Brain microvascular endothelial cell (primary cell): ENCODE measurements at regions not wholly inside any gene's neighbourhood (a gene's known extent, or its start where the extent isn't known, plus 50 kb on each side); places are given as distances from the start of the nearest gene placed in this dataset.

Experiments
- DNase-seq: peaks from one replicate; pipeline ENCODE4 v3.0.0-alpha.2; 2020
- H3K27ac ChIP-seq: fragments of 250-450 bp; sonication (Bioruptor Pico); 2 replicates; pipeline ENCODE4 v1.5.1; 2020; ENCODE audit warnings: mild to moderate bottlenecking, moderate library complexity
- H3K27me3 ChIP-seq: fragments of 250-450 bp; sonication (Bioruptor Pico); replicated peaks from 2 replicates; pipeline ENCODE4 v1.5.1; 2020; ENCODE audit warnings: mild to moderate bottlenecking
- H3K36me3 ChIP-seq: fragments of 250-450 bp; sonication (Bioruptor Pico); replicated peaks from 2 replicates; pipeline ENCODE4 v1.5.1; 2020; ENCODE audit warnings: mild to moderate bottlenecking
- H3K4me3 ChIP-seq: 2 replicates; pipeline ENCODE4 v1.5.1; 2011; ENCODE audit warnings: low read depth, mild to moderate bottlenecking, control low read depth, low read length, moderate library complexity
- in situ Hi-C: cut with HindIII; loops from 2 replicates; pipeline ENCODE4 v1.10.0; 2017; ENCODE audit warnings: low sequenced_read_pairs, low pct_ligation_motif_present
- TF ChIP-seq, protein P1 (sequence below): IDR thresholded peaks from 2 replicates; pipeline ENCODE4 v1.5.1; 2011; ENCODE audit warnings: low read depth, mild to moderate bottlenecking, moderate library complexity, low read length, control low read depth, inconsistent platforms; ENCODE audit errors: missing control alignments

GRCh38 chr16:65327346-65327745, 205.5 kb upstream of the CDH11 start:
- Histone ChIP-seq H3K27me3 (no peaks in the 10 kb centered on the region), H3K27ac (no peak overlapping the region), H3K36me3 (no peaks in the 10 kb centered on the region), H3K4me3 (no peak overlapping the region)
- no peak for DNase-seq
- TF ChIP-seq, protein P1, sequence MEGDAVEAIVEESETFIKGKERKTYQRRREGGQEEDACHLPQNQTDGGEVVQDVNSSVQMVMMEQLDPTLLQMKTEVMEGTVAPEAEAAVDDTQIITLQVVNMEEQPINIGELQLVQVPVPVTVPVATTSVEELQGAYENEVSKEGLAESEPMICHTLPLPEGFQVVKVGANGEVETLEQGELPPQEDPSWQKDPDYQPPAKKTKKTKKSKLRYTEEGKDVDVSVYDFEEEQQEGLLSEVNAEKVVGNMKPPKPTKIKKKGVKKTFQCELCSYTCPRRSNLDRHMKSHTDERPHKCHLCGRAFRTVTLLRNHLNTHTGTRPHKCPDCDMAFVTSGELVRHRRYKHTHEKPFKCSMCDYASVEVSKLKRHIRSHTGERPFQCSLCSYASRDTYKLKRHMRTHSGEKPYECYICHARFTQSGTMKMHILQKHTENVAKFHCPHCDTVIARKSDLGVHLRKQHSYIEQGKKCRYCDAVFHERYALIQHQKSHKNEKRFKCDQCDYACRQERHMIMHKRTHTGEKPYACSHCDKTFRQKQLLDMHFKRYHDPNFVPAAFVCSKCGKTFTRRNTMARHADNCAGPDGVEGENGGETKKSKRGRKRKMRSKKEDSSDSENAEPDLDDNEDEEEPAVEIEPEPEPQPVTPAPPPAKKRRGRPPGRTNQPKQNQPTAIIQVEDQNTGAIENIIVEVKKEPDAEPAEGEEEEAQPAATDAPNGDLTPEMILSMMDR: no peak
- in situ Hi-C loops: no loop called here

GRCh38 chr16:65323655-65324237, 201.9 kb upstream of the CDH11 start:
- Histone ChIP-seq H3K27me3 (no peaks in the 10 kb centered on the region), H3K4me3 (no peak overlapping the region), H3K36me3 (no peaks in the 10 kb centered on the region), H3K27ac (no peak overlapping the region)
- TF ChIP-seq, protein P1: no peak
- DNase-seq: no peak
- in situ Hi-C loops: no loop called here

- in situ Hi-C loops: no loop called here
- TF ChIP-seq, protein P1: no peak
- no peak for DNase-seq
- H3K36me3 ChIP-seq: no peaks in the 10 kb centered on the region
- no peak overlapping the region for H3K4me3 ChIP-seq
- no peak overlapping the region for H3K27ac ChIP-seq
- no peaks in the 10 kb centered on the region for H3K27me3 ChIP-seq
Measured at GRCh38 chr16:65319621-65320231, 197.9 kb upstream of the CDH11 start.

GRCh38 chr16:65318590-65319257, 196.9 kb upstream of the CDH11 start:
- Histone ChIP-seq H3K4me3 (no peak overlapping the region), H3K27me3 (no peaks in the 10 kb centered on the region), H3K36me3 (no peaks in the 10 kb centered on the region), H3K27ac (no peak overlapping the region)
- DNase-seq: no peak
- in situ Hi-C loops: no loop called here
- TF ChIP-seq, protein P1: no peak

DNA sequence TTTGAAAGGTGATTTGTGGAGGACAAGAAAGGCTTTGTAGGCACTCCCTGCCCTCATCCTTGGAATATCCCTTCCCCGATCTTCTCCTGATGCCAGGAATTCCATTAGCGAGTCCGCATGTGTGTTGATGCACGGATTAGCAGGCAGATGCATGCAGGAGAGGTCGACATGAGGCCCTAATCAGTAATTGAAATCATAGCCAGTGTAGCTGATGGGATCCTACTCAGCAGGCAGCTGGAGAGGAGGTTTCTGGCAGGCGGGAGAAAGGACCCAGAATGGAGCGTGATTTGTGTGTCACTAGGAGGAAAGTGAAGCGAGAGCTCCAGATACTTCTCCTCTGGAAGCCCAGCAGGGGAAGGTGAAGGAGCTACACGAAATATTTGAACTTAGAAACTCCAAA, 196.3 kb upstream of the CDH11 start:
- TF ChIP-seq, protein P1: no peak
- Histone ChIP-seq H3K27me3 (no peaks in the 10 kb centered on the region), H3K36me3 (no peaks in the 10 kb centered on the region), H3K27ac (no peak overlapping the region), H3K4me3 (no peak overlapping the region)
- no peak for DNase-seq
- in situ Hi-C loops: no loop called here
